ENCODE measurements at regions not wholly inside any gene's neighbourhood (a gene's known extent, or its start where the extent isn't known, plus 50 kb on each side); places are given as distances from the start of the nearest gene placed in this dataset.
"Not testable (repeated sequence)": the region's sequence is repeated elsewhere in the genome, so short reads cannot be mapped to it uniquely, and the experiment has no call there.

DNA sequence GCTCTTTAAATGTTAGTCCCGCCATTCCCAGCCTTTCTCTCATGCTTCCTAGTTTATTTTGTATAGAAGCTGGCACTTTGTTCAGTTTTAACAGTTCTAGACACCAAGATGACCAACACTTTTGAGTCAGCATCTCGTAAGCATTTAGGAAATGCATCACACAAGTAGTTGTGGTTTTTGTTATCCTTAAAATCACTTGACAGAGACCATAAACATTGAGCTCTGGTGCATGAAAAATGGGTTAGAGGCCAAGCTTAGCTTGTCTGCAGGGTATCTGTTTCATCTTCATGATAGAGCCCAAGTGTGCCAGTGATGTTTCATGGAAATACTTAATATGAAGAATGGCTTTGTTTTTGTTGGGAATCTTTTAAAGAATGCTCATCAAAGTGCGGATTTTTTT, 159.7 kb downstream of the DISP1 start:
- DNase-seq = no peak
- Histone ChIP-seq H3K27me3 (ENCODE audit: control insufficient read depth, insufficient read depth, low read length) (no peaks in the 10 kb centered on the region), H3K4me3 (ENCODE audit: low read length) (no peak overlapping the region), H3K36me3 (ENCODE audit: control insufficient read depth, insufficient read depth, low read length) (no peaks in the 10 kb centered on the region), H3K9me3 (ENCODE audit: control insufficient read depth, low read depth, low read length) (no peaks in the 10 kb centered on the region), H3K27ac (ENCODE audit: low read length) (no peak overlapping the region), H3K4me1 (ENCODE audit: control insufficient read depth, insufficient read depth, low read length) (no peaks in the 10 kb centered on the region)
- WGBS (ENCODE audit: insufficient coverage, low lambda C conversion rate) = 83% methylated on average over 2 of the region's 3 CpGs

DNA sequence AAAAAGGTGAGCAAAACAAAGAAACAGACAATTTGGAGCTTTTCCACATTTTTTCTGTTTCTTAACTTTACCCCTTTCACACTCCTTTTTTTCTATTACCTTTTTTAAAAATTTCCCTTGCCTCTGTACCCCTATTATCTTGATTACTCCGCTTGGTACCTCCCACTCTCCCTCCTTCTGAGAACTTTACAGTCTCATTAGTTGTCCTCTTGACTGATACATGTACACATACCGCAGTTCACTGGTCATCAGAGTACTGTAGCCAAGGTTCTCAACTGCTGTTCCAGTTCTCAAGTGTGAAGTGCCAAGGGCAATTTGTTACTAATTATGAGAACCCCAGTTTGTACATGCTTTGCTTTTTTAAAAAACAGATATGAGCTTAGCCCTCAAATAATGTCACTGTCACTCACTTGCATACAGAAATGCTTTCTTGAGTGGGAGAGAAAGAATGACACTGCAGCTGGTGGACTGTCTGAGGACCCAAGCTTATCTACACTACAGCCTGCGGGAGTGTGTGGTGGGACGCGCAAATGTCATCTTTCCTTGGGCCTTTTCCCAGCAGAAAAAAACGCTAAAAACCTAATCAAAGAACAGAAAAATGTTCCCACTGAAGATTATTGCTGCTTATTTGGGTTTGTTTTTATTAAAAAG, 160.8 kb downstream of the DISP1 start:
- no peaks in the 10 kb centered on the region for H3K9me3 ChIP-seq (ENCODE audit: control insufficient read depth, low read depth, low read length)
- no peak for DNase-seq
- no peaks in the 10 kb centered on the region for H3K36me3 ChIP-seq (ENCODE audit: control insufficient read depth, insufficient read depth, low read length)
- H3K27ac ChIP-seq (ENCODE audit: low read length) = no peak overlapping the region
- H3K4me1 ChIP-seq (ENCODE audit: control insufficient read depth, insufficient read depth, low read length) = no peaks in the 10 kb centered on the region
- H3K27me3 ChIP-seq (ENCODE audit: control insufficient read depth, insufficient read depth, low read length) = no peaks in the 10 kb centered on the region
- no peak overlapping the region for H3K4me3 ChIP-seq (ENCODE audit: low read length)
- WGBS (ENCODE audit: insufficient coverage, low lambda C conversion rate) = 79% methylated on average over 2 of the region's 6 CpGs

DNA sequence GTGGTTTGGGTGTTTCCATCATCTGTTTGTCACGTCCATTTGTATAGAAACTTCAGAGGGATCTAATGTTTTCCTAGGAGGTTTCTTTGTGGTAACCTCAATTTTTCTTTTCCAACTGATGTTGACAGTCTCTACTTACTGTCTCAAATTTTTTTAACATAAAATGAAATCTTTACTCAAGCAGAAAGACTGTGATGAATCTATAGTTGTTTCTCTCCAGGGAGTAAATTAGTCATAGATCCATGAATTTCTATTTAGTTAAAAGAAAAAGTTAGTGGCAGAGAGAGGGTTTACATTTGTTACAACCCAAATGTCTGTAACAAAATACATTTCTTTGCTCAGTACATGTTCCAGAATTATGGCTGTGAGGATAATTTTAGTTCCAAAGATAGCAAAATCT, 161.6 kb downstream of the DISP1 start:
- no peaks in the 10 kb centered on the region for H3K9me3 ChIP-seq (ENCODE audit: control insufficient read depth, low read depth, low read length)
- no peaks in the 10 kb centered on the region for H3K36me3 ChIP-seq (ENCODE audit: control insufficient read depth, insufficient read depth, low read length)
- H3K27ac ChIP-seq (ENCODE audit: low read length) = no peak overlapping the region
- no peak for DNase-seq
- 80% methylated on average over 1 of the region's 1 CpG for WGBS (ENCODE audit: insufficient coverage, low lambda C conversion rate)
- H3K27me3 ChIP-seq (ENCODE audit: control insufficient read depth, insufficient read depth, low read length) = no peaks in the 10 kb centered on the region
- H3K4me1 ChIP-seq (ENCODE audit: control insufficient read depth, insufficient read depth, low read length) = no peaks in the 10 kb centered on the region
- no peak overlapping the region for H3K4me3 ChIP-seq (ENCODE audit: low read length)

DNA sequence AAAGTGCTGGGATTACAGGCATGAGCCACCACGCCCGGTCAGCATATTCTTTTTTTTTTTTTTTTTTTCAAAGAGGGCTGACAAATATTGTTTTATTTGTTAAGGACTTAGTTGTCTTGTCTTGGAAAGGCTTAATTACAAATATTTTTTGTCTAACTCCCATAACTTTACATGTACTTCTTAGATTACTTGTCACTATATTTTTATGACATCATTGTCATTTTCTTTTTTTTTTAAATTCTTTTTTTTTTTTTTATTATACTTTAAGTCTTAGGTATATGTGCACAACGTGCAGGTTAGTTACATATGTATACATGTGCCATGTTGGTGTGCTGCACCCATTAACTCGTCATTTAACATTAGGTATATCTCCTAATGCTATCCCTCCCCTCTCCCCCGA, 162.5 kb downstream of the DISP1 start:
- not testable (repeated sequence) for H3K36me3 ChIP-seq (ENCODE audit: control insufficient read depth, insufficient read depth, low read length); H3K4me3 ChIP-seq (ENCODE audit: low read length); DNase-seq; H3K27me3 ChIP-seq (ENCODE audit: control insufficient read depth, insufficient read depth, low read length); H3K9me3 ChIP-seq (ENCODE audit: control insufficient read depth, low read depth, low read length); H3K27ac ChIP-seq (ENCODE audit: low read length); H3K4me1 ChIP-seq (ENCODE audit: control insufficient read depth, insufficient read depth, low read length)
- 100% methylated on average over 2 of the region's 5 CpGs for WGBS (ENCODE audit: insufficient coverage, low lambda C conversion rate)

DNA sequence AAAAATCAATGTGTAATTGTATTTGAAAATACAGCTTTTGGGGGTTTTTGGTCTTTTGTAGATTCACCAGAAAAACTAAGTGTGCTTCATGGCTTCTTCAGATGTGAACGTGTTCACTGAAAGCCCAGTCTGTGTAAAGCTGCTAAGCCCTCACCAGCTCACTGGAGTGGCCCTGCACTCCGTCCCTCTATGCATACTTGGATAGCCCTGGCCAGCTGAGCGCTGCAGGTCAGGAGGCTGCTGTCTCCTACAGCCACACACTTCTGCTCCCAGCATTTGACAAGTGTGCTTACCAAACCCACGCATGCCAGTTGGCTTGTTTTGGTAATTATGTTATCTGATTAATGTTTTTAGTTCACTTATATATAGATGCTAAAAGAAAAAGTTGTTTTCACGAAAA, 163.5 kb downstream of the TLR5 start:
- 100% methylated on average over 1 of the region's 5 CpGs for WGBS (ENCODE audit: insufficient coverage, low lambda C conversion rate)
- no peaks in the 10 kb centered on the region for H3K9me3 ChIP-seq (ENCODE audit: control insufficient read depth, low read depth, low read length)
- H3K4me3 ChIP-seq (ENCODE audit: low read length) = no peak overlapping the region
- no peak overlapping the region for H3K27ac ChIP-seq (ENCODE audit: low read length)
- H3K36me3 ChIP-seq (ENCODE audit: control insufficient read depth, insufficient read depth, low read length) = no peaks in the 10 kb centered on the region
- no peaks in the 10 kb centered on the region for H3K27me3 ChIP-seq (ENCODE audit: control insufficient read depth, insufficient read depth, low read length)
- no peaks in the 10 kb centered on the region for H3K4me1 ChIP-seq (ENCODE audit: control insufficient read depth, insufficient read depth, low read length)
- no peak for DNase-seq

DNA sequence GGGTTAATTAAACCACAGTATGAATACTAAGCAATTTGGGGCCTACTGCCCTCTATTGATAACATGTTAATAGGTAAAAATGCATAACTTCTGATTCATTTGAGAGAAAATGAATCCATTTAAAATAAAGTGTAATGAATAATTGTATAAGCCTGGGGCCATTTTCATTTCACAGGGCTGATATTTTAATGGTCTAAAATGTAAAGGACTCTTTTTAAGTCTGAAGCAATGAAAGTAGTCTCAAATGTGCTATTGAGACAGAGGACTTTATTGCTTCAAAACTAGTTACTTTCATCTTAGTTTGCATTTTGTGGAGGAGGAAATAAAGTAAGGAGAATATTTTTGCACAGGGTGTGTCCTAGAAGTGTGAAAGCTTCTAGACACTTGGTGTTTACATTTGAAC, 155.4 kb downstream of the TLR5 start:
- H3K4me1 ChIP-seq (ENCODE audit: control insufficient read depth, insufficient read depth, low read length) = no peaks in the 10 kb centered on the region
- H3K36me3 ChIP-seq (ENCODE audit: control insufficient read depth, insufficient read depth, low read length) = no peaks in the 10 kb centered on the region
- no peak for DNase-seq
- no peaks in the 10 kb centered on the region for H3K27me3 ChIP-seq (ENCODE audit: control insufficient read depth, insufficient read depth, low read length)
- H3K4me3 ChIP-seq (ENCODE audit: low read length) = no peak overlapping the region
- no peaks in the 10 kb centered on the region for H3K9me3 ChIP-seq (ENCODE audit: control insufficient read depth, low read depth, low read length)
- H3K27ac ChIP-seq (ENCODE audit: low read length) = no peak overlapping the region

DNA sequence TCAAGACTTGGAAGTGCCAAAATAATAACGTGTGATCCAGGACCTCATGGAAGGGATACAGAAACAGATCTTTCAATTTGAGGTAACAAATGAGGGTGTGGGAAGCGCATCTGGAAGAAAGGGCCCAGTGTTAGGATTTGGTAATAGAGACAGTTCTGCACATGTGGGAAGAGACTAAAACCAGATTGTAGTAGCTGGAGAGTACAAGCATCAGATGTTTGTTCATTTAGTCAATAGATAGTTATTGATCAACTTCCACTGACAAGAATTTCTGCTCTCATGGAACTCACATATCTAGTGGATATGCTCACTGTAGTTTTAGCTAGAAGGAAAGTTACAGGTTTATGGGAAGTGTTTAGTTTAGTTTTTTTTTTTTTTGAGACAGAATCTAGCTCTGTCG, 153.6 kb downstream of the TLR5 start:
- Histone ChIP-seq H3K4me3 (ENCODE audit: low read length) (no peak overlapping the region), H3K27ac (ENCODE audit: low read length) (no peak overlapping the region), H3K4me1 (ENCODE audit: control insufficient read depth, insufficient read depth, low read length) (no peaks in the 10 kb centered on the region), H3K27me3 (ENCODE audit: control insufficient read depth, insufficient read depth, low read length) (no peaks in the 10 kb centered on the region), H3K9me3 (ENCODE audit: control insufficient read depth, low read depth, low read length) (no peaks in the 10 kb centered on the region), H3K36me3 (ENCODE audit: control insufficient read depth, insufficient read depth, low read length) (peaks cover 3% of the 10 kb centered on the region)
- no peak for DNase-seq
- WGBS (ENCODE audit: insufficient coverage, low lambda C conversion rate) = 100% methylated on average over 1 of the region's 3 CpGs

DNA sequence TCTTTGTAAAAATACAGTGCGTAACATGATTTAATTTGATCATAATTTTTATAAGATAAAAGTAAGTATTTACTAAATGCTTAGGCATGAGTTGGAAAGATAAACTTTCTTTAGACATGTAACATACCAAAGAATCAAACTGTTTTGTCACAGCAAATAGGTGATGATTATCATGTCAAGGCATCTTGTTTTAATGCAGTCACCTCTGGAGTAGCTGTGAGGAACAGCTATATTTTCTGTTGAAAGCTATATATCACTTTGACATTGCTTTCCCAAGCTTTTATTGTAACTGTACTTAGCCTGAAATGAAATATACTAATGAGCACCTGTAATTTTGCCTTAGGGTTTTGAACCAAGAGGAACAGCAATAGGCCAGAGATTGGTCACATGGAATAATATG, 151.9 kb downstream of the TLR5 start:
- Histone ChIP-seq H3K9me3 (ENCODE audit: control insufficient read depth, low read depth, low read length) (no peaks in the 10 kb centered on the region), H3K4me3 (ENCODE audit: low read length) (no peak overlapping the region), H3K4me1 (ENCODE audit: control insufficient read depth, insufficient read depth, low read length) (no peaks in the 10 kb centered on the region), H3K36me3 (ENCODE audit: control insufficient read depth, insufficient read depth, low read length) (peaks cover 3% of the 10 kb centered on the region), H3K27me3 (ENCODE audit: control insufficient read depth, insufficient read depth, low read length) (no peaks in the 10 kb centered on the region), H3K27ac (ENCODE audit: low read length) (no peak overlapping the region)
- 100% methylated on average over 1 of the region's 1 CpG for WGBS (ENCODE audit: insufficient coverage, low lambda C conversion rate)
- DNase-seq = no peak

DNA sequence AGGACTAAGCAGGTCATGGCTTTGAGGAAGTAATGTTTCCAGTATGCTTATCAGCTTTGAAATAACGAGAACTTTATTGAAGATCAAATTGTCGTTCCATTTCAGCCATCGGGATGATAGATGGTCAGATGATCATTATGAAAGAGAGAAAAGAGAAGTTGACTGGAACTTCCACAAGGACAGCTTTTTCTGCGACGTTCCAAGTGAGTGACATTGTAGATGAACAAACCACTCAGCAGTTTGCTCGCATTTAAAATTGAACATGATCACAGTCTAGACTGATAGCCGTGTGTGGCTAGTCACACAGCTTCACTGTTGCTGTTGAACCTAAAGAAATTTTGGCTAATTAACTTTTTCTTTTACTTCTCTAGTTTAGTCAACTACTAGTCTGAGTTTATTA, 151.1 kb downstream of the TLR5 start:
- H3K27me3 ChIP-seq (ENCODE audit: control insufficient read depth, insufficient read depth, low read length) = no peaks in the 10 kb centered on the region
- 100% methylated on average over 2 of the region's 7 CpGs for WGBS (ENCODE audit: insufficient coverage, low lambda C conversion rate)
- peaks cover 3% of the 10 kb centered on the region for H3K36me3 ChIP-seq (ENCODE audit: control insufficient read depth, insufficient read depth, low read length)
- H3K27ac ChIP-seq (ENCODE audit: low read length) = no peak overlapping the region
- H3K4me1 ChIP-seq (ENCODE audit: control insufficient read depth, insufficient read depth, low read length) = no peaks in the 10 kb centered on the region
- H3K9me3 ChIP-seq (ENCODE audit: control insufficient read depth, low read depth, low read length) = no peaks in the 10 kb centered on the region
- no peak overlapping the region for H3K4me3 ChIP-seq (ENCODE audit: low read length)
- DNase-seq = no peak

DNA sequence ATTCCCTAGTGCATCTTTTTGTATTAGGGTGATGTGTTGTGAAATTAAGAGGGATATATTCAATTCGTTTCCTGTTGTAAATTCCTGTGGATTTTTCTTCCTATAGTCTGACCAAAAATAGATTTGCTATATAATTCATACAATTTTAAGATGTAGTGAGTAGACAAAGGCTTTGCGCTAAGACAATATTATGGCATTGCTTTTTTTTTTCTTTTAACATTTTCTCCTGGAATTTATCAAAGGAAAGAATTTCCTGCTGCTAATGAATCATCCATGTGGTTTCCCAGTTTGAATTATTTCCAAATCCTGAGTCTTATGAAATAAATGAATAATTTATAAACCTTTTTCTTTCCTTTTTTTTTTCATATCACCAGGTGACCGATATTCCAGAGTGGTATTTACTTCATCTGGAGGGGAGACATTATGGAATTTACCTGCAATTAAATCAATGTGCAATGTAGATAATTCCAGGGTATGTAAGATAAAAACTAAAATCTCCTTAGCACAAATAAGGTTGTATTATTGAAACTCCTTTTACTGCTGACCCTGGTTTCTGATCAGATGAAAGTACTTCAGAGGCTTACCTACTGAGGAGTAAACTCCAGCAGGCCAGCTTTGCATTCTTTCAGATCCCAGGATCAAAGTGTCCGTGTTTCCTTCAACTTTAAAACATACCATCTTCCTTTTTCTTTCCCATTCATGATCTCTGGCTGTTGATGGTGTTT, 148.4 kb downstream of the TLR5 start:
- no peak for DNase-seq
- H3K4me1 ChIP-seq (ENCODE audit: control insufficient read depth, insufficient read depth, low read length) = no peaks in the 10 kb centered on the region
- no peaks in the 10 kb centered on the region for H3K9me3 ChIP-seq (ENCODE audit: control insufficient read depth, low read depth, low read length)
- no peak overlapping the region for H3K27ac ChIP-seq (ENCODE audit: low read length)
- H3K27me3 ChIP-seq (ENCODE audit: control insufficient read depth, insufficient read depth, low read length) = no peaks in the 10 kb centered on the region
- WGBS (ENCODE audit: insufficient coverage, low lambda C conversion rate) = 74% methylated on average over 3 of the region's 4 CpGs
- no peak overlapping the region for H3K4me3 ChIP-seq (ENCODE audit: low read length)
- peaks cover 6% of the 10 kb centered on the region for H3K36me3 ChIP-seq (ENCODE audit: control insufficient read depth, insufficient read depth, low read length)

DNA sequence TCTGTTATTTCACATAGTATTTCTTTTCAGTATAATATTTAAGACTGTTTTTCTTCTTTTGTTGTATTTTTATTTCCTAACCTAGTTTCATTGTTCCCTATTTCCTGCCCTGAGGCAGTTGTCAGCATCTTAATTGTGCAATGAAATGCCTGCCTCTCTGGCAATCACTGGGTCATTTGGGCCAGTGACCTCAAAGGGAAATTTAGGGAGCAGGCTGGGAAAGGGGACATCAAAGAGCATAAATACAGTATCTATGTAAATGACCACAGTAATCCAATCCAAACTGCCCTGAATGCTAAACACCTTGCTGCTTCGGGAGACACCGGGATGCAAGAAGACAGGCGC, 147.8 kb downstream of the TLR5 start:
- no peak for DNase-seq
- H3K27me3 ChIP-seq (ENCODE audit: control insufficient read depth, insufficient read depth, low read length) = no peaks in the 10 kb centered on the region
- no peak overlapping the region for H3K27ac ChIP-seq (ENCODE audit: low read length)
- H3K36me3 ChIP-seq (ENCODE audit: control insufficient read depth, insufficient read depth, low read length) = peaks cover 6% of the 10 kb centered on the region
- H3K9me3 ChIP-seq (ENCODE audit: control insufficient read depth, low read depth, low read length) = no peaks in the 10 kb centered on the region
- H3K4me1 ChIP-seq (ENCODE audit: control insufficient read depth, insufficient read depth, low read length) = no peaks in the 10 kb centered on the region
- WGBS (ENCODE audit: insufficient coverage, low lambda C conversion rate) = no CpG with 5 or more reads among the region's 3 CpGs
- H3K4me3 ChIP-seq (ENCODE audit: low read length) = no peak overlapping the region
